Stromal cell of bone marrow (primary cell): ENCODE measurements at regions not wholly inside any gene's neighbourhood (a gene's known extent, or its start where the extent isn't known, plus 50 kb on each side); places are given as distances from the start of the nearest gene placed in this dataset.
"Not testable (repeated sequence)": the region's sequence is repeated elsewhere in the genome, so short reads cannot be mapped to it uniquely, and the experiment has no call there.

Experiments used
- DNase-seq: peaks from one replicate; pipeline ENCODE4 v3.0.0-alpha.2; 2012; ENCODE audit warnings: low read depth

GRCh38 chr3:167102071-167102470 is 278.0 kb downstream of the ZBBX start:
- no peak for DNase-seq

DNA sequence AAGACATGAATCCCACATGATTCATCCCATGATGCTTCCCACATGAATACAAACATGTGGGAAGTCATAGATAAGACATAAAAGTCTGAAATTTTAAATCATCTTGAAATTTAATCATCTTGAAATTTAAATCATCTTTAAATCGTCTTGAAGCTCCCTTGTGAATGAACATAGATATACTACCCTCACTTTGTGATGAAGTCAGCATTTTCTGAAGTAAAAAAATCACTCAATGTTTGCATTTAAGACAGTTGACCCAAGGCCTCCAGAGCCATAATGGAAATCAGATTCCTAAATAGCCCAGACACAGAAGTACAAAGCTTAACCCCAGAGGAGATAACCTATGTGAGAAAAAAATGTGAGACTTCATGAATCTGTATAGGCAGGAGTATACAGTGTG is 279.4 kb downstream of the ZBBX start:
- DNase-seq, result no peak

DNA sequence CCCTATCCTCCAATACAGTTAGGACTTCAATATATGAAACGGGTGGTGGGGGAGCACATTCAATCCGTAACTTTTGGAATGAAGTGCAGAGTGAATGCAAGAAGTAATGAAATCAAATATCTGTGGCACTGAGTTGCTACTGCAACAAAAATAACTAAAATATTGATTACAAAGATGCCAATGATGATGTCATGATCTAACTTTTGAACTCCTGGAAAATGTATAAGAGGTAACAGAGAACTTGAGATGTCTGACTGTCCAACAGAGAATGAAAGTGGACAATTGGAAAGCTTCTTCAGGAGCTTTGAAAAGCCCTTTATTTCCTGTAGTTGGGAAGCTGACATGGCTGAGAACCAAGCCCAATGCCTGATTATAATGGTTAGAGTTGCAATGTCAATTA is 279.9 kb downstream of the ZBBX start:
- DNase-seq, result no peak

DNA sequence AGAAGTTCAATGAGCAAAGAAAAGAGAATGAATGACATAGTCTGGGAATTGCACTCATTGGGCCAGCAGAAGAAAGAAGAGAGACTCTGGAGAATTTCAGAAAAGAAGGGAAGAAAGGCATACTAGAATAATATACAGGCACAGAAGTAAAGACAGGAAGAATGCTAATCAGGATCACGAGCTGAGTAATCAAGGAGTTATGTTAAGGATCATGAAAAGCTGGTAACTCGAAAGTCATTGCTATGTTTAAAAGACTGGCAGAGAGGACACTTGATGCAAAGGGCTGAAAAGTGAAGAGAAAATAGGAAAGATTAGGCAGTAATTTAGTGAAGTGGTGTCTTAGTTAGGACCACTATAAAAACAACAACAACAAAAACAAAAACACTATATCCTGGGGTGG is 284.1 kb downstream of the ZBBX start:
- no peak for DNase-seq

- no peak for DNase-seq
Observed at GRCh38 chr3:167094632-167095031, 285.5 kb downstream of the ZBBX start.

DNA sequence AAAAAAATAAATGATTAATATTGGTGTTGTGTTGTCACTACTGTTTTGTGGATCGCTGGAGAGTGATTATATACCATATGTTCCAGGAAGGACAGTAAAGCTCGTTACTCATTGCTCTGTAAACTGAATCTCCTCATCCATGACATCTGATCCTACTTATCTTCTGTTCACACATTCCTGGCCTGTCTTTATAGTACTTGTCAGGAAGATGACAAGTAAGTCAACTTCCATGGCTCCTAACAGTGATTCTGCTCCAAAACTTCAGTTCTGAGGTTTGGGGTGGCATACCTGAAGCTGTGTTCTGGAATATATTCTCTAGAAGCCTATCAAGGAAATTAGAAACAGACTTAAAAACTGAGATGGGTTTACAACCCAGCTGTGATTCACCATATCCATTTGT is 288.9 kb downstream of the ZBBX start:
- DNase-seq, result no peak

DNA sequence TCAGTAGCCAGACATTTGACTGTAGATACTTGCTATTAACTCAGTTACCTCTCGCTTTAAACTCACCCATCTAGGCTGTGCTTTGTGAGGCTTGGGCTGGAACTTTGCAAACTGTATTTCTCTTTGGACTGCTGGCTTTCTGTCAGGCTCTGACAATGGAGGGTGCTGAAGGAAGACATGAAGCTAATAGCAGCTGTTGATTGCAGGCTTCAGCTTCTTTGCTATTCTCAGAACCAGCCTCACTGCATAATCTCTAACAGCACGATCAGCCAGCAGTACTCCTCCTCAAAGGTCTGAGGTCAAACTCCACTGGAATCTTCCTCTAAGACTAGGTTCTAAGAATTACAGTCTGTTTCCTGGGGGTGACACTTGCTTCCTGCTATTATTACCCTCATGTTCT is 295.6 kb downstream of the ZBBX start:
- DNase-seq, result no peak

GRCh38 chr3:167078070-167078622 is 302.0 kb downstream of the ZBBX start:
- DNase-seq, result no peak

GRCh38 chr3:167067787-167068161 is 312.3 kb downstream of the ZBBX start:
- no peak for DNase-seq

- no peak for DNase-seq
Observed at GRCh38 chr3:167066977-167067786, 312.9 kb downstream of the ZBBX start.

DNA sequence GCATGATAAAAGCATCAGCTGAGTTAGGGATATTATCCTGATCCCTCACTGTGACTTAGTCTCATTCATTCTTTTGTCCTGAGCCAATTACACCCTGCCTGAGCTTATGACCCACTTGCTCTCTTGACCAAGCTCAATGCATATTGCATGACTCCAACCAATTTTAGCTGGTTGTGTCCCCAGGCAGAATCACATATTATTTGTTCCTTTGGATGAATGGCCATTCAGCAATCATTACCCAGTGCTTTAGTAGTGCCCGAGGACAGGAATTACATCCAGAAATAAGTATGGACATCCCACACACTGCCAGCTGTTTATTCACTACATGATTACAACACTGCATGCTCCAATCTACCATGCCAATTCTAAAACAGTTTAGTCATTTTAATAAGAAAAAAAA is 322.5 kb downstream of the ZBBX start:
- no peak for DNase-seq

DNA sequence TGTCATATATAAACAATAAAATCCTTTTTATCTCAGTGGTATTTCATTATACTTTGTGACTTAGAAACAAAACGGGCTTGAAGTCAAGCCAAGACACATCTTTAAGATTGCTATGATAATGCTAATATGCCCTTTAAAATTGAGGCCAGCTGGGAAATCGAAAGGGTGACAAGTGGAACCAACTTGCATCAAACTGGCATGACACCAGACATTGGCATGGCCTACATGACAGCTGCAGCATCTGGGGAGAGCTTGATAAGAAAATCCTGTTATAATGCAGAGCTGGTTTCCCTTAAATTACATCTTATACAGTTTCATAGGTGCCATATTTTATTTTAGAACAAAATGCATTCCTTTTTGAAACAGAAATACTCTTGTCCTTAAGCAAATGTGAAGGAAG is 325.2 kb downstream of the ZBBX start:
- no peak for DNase-seq

DNA sequence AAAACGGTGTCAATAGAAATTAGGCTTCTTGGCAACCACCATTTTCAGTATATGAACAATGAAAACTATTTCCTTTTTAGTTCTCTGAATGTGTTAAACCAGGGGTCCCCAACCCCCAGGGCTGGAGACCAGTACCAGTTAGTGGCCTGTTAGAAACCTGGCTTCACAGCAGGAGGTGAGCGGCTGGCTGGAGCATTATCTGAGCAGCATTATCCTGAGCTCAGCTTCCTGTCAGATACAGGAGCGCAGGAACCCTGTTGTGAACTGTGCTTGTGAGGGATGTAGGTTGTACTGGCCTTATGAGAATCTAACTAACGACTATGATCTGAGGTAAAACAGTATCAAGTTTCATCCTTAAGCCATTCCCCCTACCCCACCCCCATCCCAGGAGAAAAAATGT is 328.7 kb downstream of the ZBBX start:
- no peak for DNase-seq

DNA sequence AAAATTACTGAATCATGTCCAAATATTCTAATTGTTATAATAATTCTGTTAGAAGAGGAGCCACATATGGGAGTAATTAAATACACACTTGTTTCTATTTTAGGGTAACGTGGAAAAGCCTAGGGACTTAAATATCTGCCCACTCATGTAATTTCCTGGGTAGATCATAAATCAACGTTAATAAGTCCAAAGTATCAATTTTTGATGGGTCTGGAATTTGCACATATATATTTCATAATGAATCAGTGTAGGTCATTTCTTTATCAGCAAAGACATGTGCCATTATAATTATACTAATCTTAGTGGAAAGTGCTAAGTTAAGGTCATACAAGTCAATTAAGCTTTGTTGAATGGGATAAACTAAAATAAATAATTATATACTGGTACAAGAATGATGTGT is 346.2 kb downstream of the ZBBX start:
- DNase-seq, result no peak

- peak; percentile 27 for DNase-seq
Observed at GRCh38 chr3:167032267-167032876, 347.7 kb downstream of the ZBBX start.

GRCh38 chr3:167031364-167032049 is 348.6 kb downstream of the ZBBX start:
- DNase-seq, result no peak

DNA sequence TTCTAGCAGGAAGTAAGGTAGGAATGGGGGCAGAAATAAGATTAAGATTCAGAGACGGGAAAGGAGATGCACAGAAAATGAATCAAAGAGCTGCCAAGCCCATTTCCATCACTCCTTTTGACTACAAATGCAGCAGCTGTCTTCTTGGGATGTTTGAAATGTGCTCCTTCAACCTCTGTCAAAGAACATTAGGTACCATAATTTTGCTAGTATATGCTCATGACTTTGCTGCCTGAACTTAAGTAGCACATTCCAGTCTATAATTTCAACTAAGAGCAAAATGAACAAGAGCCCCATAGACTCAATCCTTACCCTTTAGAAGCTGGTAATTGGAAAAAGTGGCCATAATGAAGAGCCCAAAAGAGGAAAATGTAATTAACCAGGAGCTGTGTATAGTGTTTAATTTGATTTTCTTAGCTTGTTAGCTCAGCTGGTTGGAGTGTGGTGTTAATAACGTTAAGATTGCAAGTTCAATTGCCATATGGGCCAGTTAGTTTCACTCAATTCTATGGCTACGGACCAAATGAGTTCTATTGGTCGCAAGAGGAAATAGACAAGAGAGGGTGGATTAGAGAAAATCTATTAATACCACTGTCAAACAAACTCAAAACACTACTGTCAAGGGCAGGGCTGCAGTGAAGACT is 349.9 kb downstream of the ZBBX start:
- no peak for DNase-seq

GRCh38 chr3:167019503-167019902 is 360.6 kb downstream of the ZBBX start:
- not testable (repeated sequence) for DNase-seq

DNA sequence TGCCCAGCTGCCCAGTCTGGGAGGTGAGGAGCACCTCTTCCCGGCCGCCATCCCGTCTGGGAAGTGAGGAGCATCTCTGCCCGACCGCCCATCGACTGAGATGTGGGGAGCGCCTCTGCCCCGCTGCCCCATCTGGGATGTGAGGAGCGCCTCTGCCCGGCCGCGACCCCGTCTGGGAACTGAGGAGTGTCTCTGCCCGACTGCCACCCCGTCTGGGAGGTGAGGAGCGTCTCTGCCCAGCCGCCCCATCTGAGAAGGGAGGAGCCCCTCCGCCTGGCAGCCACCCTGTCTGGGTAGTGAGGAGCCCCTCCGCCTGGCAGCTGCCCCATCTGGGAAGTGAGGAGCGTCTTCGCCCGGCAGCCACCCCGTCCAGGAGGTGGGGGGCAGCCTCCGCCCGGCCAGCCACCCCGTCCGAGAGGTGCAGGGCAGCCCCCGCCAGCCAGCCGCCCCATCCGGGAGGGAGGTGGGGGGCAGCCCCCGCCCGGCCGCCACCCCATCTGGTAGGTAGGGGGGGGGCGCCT is 361.4 kb downstream of the ZBBX start:
- DNase-seq, result not testable (repeated sequence)

DNA sequence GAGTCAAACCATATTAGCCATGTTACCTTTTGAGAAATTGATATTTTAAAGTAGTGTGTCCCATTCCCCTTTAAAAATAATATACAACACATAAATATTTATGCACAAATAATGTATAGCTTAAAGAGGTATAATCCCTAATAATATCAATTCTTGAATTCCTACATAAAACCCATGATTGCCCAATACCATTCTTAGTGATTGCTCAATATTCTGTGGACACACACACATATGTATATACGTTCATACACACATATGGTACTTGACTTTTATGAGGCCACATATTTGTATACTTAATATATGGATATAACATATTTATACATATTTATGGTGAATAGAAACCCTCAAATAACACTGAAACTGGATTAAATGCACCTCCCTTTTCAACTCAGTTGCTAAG is 367.4 kb downstream of the ZBBX start:
- DNase-seq, result no peak

GRCh38 chr3:167008791-167009190 is 371.3 kb downstream of the ZBBX start:
- DNase-seq, result no peak

DNA sequence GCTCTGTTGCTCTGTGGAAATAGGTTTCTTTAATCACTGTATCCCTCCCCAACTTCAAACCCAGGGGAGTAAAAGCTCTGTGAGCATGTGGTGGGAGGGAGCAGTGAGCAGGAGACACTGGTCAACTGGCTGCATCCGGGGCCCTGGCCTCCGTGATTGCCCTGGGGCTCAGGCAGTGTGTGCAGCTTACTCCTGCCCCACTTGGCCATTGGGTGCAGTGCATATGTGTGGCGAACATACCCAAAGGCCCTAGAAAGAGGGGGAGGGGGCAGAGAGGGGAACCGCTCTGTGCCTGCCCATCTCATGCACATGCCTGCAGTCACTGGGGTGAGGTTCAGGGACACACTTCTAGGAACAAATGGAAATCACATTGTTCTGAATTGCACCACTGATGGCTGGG is 378.7 kb downstream of the ZBBX start:
- DNase-seq, result no peak
